Testis (tissue), 2 donors: ENCODE measurements at regions not wholly inside any gene's neighbourhood (a gene's known extent, or its start where the extent isn't known, plus 50 kb on each side); places are given as distances from the start of the nearest gene placed in this dataset.

Experiments used
- CTCF ChIP-seq, 3 experiments: fragments of 450-650 bp in 2 of 3; fragments of 200-600 bp in 1 of 3; sonication (generic) in 1 of 3; IDR thresholded peaks; one replicate each; pipeline ENCODE4 v1.5.1; 2016 to 2019; ENCODE audit warnings: antibody characterized with exemption in 3 of 3, mild to moderate bottlenecking in 2 of 3, moderate library complexity in 1 of 3
- POLR2A ChIP-seq: fragments of 450-650 bp; IDR thresholded peaks from one replicate; pipeline ENCODE4 v1.6.1; 2017; ENCODE audit warnings: antibody characterized with exemption, mild to moderate bottlenecking, moderate library complexity

GRCh38 chr15:39326306-39326975 lies 254.4 kb upstream of the THBS1 start:
- TF ChIP-seq CTCF (IDR thresholded peaks at IDR 0.05) (no peak), POLR2A (no peak)
